K562 (cell line): ENCODE measurements at regions not wholly inside any gene's neighbourhood (a gene's known extent, or its start where the extent isn't known, plus 50 kb on each side); places are given as distances from the start of the nearest gene placed in this dataset.

Experiments
- ATAC-seq: fragments of 200-7000 bp; cut with Tn5 transposase; 3 replicates; pipeline ENCODE4 v1.9.1; 2020; ENCODE audit warnings: moderate library complexity
- BruUV-seq: library from RNA; stranded (reverse); fragments of 400-500 nt; replicated peaks from 2 replicates; lab custom pipeline; 2021; lab: Mats Ljungman, UMichigan
- CTCF ChIA-PET: fragments of 300-600 bp; formaldehyde crosslinking; extraction: SDS; loops from one replicate; lab custom pipeline; 2021; ENCODE audit warnings: low intra/inter-chr PET ratio; lab: Yijun Ruan, JAX
- POLR2A ChIA-PET: fragments of 300-600, 350-650 bp; sonication (Branson Sonifier 250); formaldehyde crosslinking; extraction: SDS; loops from one replicate; lab custom pipeline; 2021; ENCODE audit warnings: antibody characterized with exemption, inconsistent platforms; lab: Yijun Ruan, JAX
- DNase-seq, 4 experiments: peaks; one replicate each; pipeline versions ENCODE4 v3.0.0 to v3.0.0-alpha.2; 2011 to 2018; ENCODE audit warnings: low spot score in 3 of 4, mixed read lengths in 3 of 4; ENCODE audit errors: extremely low read depth in 1 of 4
- FAIRE-seq: peaks from 2 replicates; lab custom pipeline; 2011; peaks lifted over from hg19 to GRCh38; lab: Jason Lieb, UNC
- H2AFZ ChIP-seq: 2 replicates; pipeline ENCODE4 v1.6.0; 2011; ENCODE audit warnings: low read depth, low read length, control low read depth, inconsistent platforms
- H3K27ac ChIP-seq: fragments of 200-600 bp; 3 replicates; pipeline ENCODE4 v1.8.0; 2011; ENCODE audit warnings: low read depth, mild to moderate bottlenecking, control low read depth, inconsistent platforms, low read length, moderate library complexity, mixed read lengths; ENCODE audit errors: extremely low read depth
- H3K27me3 ChIP-seq, 2 experiments: fragments of 300-600 bp in 1 of 2; 2 replicates in 1 of 2; 3 replicates in 1 of 2; pipeline versions ENCODE4 v1.6.0 to v1.8.0; 2011; ENCODE audit warnings: inconsistent platforms in 2 of 2, low read length in 2 of 2, mild to moderate bottlenecking in 1 of 2, mixed read lengths in 1 of 2, moderate library complexity in 1 of 2; ENCODE audit not compliant: control insufficient read depth in 2 of 2, insufficient read depth in 2 of 2
- H3K36me3 ChIP-seq: fragments of 300-600 bp; 3 replicates; pipeline ENCODE4 v1.8.0; 2011; ENCODE audit warnings: mild to moderate bottlenecking, low read length, inconsistent platforms; ENCODE audit not compliant: control insufficient read depth, insufficient read depth
- H3K4me1 ChIP-seq, 2 experiments: fragments of 200-600 bp in 1 of 2; replicated peaks in 1 of 2; 2 replicates in 1 of 2; 3 replicates in 1 of 2; pipeline versions ENCODE4 v1.5.1 to v1.8.0; 2011; ENCODE audit warnings: inconsistent platforms in 2 of 2, low read length in 2 of 2, mild to moderate bottlenecking in 1 of 2, mixed read lengths in 1 of 2, moderate library complexity in 1 of 2; ENCODE audit not compliant: control insufficient read depth in 2 of 2, insufficient read depth in 2 of 2
- H3K4me2 ChIP-seq: 2 replicates; pipeline ENCODE4 v1.6.1; 2011; ENCODE audit warnings: low read length, control low read depth, inconsistent platforms, mixed read lengths; ENCODE audit not compliant: insufficient read depth
- H3K4me3 ChIP-seq: fragments of 200-600 bp; sonication (generic), shearing (Covaris generic); 2 replicates; pipeline ENCODE4 v1.5.1; 2016; ENCODE audit warnings: control low read depth, inconsistent platforms
- H3K79me2 ChIP-seq: fragments of 200-600 bp; 3 replicates; pipeline ENCODE4 v1.8.0; 2011; ENCODE audit warnings: low read length, inconsistent platforms; ENCODE audit not compliant: control insufficient read depth, insufficient read depth
- H3K9ac ChIP-seq, 2 experiments: 2 replicates each; pipeline versions ENCODE4 v1.6.0 to v1.6.1; 2011; ENCODE audit warnings: low read depth in 2 of 2, low read length in 2 of 2, control low read depth in 1 of 2, inconsistent platforms in 1 of 2, mild to moderate bottlenecking in 1 of 2, mixed read lengths in 1 of 2; ENCODE audit not compliant: insufficient read depth in 1 of 2
- H3K9me1 ChIP-seq: one replicate; pipeline ENCODE4 v1.6.0; 2011; ENCODE audit warnings: inconsistent platforms, mild to moderate bottlenecking, low read length, moderate library complexity; ENCODE audit not compliant: control insufficient read depth, insufficient read depth
- H3K9me3 ChIP-seq: replicated peaks from 2 replicates; pipeline ENCODE4 v1.5.1; 2011; ENCODE audit warnings: low read depth, low read length, inconsistent platforms; ENCODE audit not compliant: control insufficient read depth, insufficient read depth
- H4K20me1 ChIP-seq: replicated peaks from 2 replicates; pipeline ENCODE4 v1.6.1; 2011; ENCODE audit warnings: low read length, inconsistent platforms, mixed read lengths; ENCODE audit not compliant: control insufficient read depth, insufficient read depth
- CXXC5 ChIP-seq: fragments of 250-450 bp; sonication (Bioruptor Pico); IDR thresholded peaks from 2 replicates; pipeline ENCODE4 v1.8.0; 2022; ENCODE audit warnings: inconsistent platforms, mild to moderate bottlenecking, moderate library complexity
- DNMT1 ChIP-seq: fragments of 450-650 bp; IDR thresholded peaks from 2 replicates; pipeline ENCODE4 v1.6.1; 2016; ENCODE audit warnings: antibody characterized with exemption, mild to moderate bottlenecking
- ESRRB ChIP-seq: fragments of 250-450 bp; sonication (Bioruptor Pico); IDR thresholded peaks from 2 replicates; pipeline ENCODE4 v1.5.0; 2020; ENCODE audit warnings: mild to moderate bottlenecking, moderate library complexity, borderline replicate concordance
- SRSF3 ChIP-seq: fragments of 200-400 bp; formaldehyde crosslinking; IDR thresholded peaks from 2 replicates; pipeline ENCODE4 v1.6.1; 2016; ENCODE audit warnings: mild to moderate bottlenecking, low read length, moderate library complexity; ENCODE audit not compliant: insufficient read depth
- XRCC5 ChIP-seq: fragments of 200-400 bp; formaldehyde crosslinking; IDR thresholded peaks from 2 replicates; pipeline ENCODE4 v1.6.1; 2017; ENCODE audit warnings: low read depth, mild to moderate bottlenecking, low read length
- ZC3H8 ChIP-seq: fragments of 450-650 bp; IDR thresholded peaks from 2 replicates; pipeline ENCODE4 v1.6.1; 2017
- ZNF316 ChIP-seq: fragments of 450-650 bp; IDR thresholded peaks from 2 replicates; pipeline ENCODE4 v1.6.1; 2016
- WGBS: fragments of 100-300 bp; shearing (Covaris generic); methylation state at CpG from one replicate; pipeline ENCODE4 v1.1.6; 2016; ENCODE audit warnings: low coverage, mixed read lengths; ENCODE audit not compliant: insufficient coverage; ENCODE audit errors: missing lambda C conversion rate; 5-methylcytosine and 5-hydroxymethylcytosine counted together
- in situ Hi-C: fragments of 300-500 bp; cut with MboI; formaldehyde crosslinking; loops from 4 replicates; pipeline ENCODE4 v1.15.0; 2018; ENCODE audit warnings: inconsistent platforms, mixed read lengths
- intact Hi-C: fragments of 100-400 bp; cut with micrococcal nuclease; formaldehyde crosslinking; loops from 2 replicates; pipeline ENCODE4 v1.14.2; 2022
- TF ChIP-seq, protein P1 (sequence below): fragments of 450-650 bp; formaldehyde crosslinking; IDR thresholded peaks from 2 replicates; pipeline ENCODE4 v1.4.0; 2022; ENCODE audit warnings: missing genetic modification characterization
- TF ChIP-seq, protein P2 (sequence below): conservative IDR thresholded peaks from 2 replicates; pipeline ENCODE4 v1.6.1; 2011; ENCODE audit warnings: low read depth, mild to moderate bottlenecking, low read length; ENCODE audit not compliant: control insufficient read depth

DNA sequence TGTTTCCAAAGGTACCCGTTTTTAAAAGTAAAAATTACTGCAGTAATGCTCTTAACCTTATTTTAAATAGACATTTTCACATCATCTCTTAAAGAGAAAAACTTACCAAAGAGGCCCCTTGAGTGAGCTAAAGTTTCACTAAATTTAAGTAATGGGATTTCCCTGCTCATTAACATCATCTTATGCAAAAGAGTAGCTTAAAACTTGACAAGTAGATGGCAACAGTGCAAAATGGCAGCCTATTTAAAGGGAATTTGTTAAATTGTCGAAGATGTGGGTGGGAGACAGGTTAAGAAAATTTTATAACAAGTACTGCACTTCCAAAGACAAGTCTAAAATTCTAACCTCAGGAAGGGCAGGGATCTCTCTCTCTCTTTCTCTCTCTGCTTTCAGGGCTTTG is 271.7 kb upstream of the LDB2 start:
- no peaks in the 10 kb centered on the region for H4K20me1 ChIP-seq
- FAIRE-seq (no peak), ATAC-seq (no peak), DNase-seq (no peak)
- ChIA-PET CTCF (no interaction called here), POLR2A (no interaction called here)
- in situ Hi-C loops: no loop called here
- no peak overlapping the region for H3K9ac ChIP-seq
- no peaks in the 10 kb centered on the region for H3K9me3 ChIP-seq
- intact Hi-C loops: no loop called here
- H3K27me3 ChIP-seq: no peaks in the 10 kb centered on the region
- no peak overlapping the region for H3K4me2 ChIP-seq
- TF ChIP-seq XRCC5 (no peak), ZNF316 (no peak), DNMT1 (no peak), CXXC5 (CRISPR knock-in tag) (no peak), ZC3H8 (no peak), ESRRB (CRISPR knock-in tag) (no peak), SRSF3 (no peak)
- TF ChIP-seq, protein P1, sequence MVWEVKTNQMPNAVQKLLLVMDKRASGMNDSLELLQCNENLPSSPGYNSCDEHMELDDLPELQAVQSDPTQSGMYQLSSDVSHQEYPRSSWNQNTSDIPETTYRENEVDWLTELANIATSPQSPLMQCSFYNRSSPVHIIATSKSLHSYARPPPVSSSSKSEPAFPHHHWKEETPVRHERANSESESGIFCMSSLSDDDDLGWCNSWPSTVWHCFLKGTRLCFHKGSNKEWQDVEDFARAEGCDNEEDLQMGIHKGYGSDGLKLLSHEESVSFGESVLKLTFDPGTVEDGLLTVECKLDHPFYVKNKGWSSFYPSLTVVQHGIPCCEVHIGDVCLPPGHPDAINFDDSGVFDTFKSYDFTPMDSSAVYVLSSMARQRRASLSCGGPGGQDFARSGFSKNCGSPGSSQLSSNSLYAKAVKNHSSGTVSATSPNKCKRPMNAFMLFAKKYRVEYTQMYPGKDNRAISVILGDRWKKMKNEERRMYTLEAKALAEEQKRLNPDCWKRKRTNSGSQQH (CRISPR knock-in tag): no peak
- TF ChIP-seq, protein P2, sequence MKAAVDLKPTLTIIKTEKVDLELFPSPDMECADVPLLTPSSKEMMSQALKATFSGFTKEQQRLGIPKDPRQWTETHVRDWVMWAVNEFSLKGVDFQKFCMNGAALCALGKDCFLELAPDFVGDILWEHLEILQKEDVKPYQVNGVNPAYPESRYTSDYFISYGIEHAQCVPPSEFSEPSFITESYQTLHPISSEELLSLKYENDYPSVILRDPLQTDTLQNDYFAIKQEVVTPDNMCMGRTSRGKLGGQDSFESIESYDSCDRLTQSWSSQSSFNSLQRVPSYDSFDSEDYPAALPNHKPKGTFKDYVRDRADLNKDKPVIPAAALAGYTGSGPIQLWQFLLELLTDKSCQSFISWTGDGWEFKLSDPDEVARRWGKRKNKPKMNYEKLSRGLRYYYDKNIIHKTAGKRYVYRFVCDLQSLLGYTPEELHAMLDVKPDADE: no peak
- H3K27ac ChIP-seq: no peak overlapping the region
- H3K9me1 ChIP-seq: no peaks in the 10 kb centered on the region
- WGBS: 3% methylated on average over 2 of the region's 2 CpGs
- no peaks in the 10 kb centered on the region for H3K4me1 ChIP-seq
- H3K36me3 ChIP-seq: no peaks in the 10 kb centered on the region
- no peak overlapping the region for H3K4me3 ChIP-seq
- H2AFZ ChIP-seq: no peak overlapping the region
- H3K79me2 ChIP-seq: no peaks in the 10 kb centered on the region
- no TSS peak for BruUV-seq
